GM19467 (cell line): ENCODE measurements at regions not wholly inside any gene's neighbourhood (a gene's known extent, or its start where the extent isn't known, plus 50 kb on each side); places are given as distances from the start of the nearest gene placed in this dataset.
A peak's percentile ranks its signal among the peaks of the same experiment; 100 is the strongest.

Experiments used
- ATAC-seq: cut with Tn5 transposase; IDR thresholded peaks from one replicate; pipeline ENCODE4 v1.9.1; 2021; ENCODE audit warnings: mild to moderate bottlenecking, moderate library complexity; ENCODE audit not compliant: unreplicated experiment

DNA sequence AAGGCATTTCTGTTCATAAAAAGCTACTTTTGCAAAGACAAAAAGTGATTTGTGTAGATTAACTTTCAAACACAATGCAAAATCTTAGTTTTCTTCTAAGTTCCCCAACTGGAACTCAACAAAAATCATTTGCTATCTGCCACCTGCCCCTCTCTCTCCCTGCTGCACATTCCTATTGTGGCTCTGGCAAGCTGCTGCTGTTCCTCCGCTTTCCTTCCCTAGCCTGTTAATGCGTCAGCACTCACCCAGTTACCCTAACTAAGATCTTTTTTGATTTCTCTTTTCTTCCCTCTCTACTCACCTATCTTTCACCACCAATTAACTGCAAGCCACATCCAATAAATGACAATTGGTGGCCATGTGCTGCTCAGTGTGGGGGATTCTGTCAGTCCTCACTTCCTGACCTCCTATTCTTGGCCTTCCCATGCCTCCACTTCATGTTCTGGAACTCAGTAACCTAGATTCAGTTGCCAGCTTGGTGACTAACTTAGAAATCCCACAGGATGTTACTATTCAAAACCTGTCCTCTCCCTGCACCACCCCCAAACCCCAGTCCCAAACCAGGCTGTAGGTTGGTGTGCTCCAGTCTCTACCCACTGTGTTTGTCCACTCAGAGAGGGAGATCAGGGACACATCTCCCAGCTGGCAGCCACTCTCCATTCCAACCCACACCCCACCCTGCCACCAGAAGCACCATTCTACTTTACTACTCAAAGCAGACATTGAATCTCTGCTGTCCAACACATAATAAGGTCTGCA, 140.2 kb upstream of the CTTNBP2 start:
- ATAC-seq = no peak

DNA sequence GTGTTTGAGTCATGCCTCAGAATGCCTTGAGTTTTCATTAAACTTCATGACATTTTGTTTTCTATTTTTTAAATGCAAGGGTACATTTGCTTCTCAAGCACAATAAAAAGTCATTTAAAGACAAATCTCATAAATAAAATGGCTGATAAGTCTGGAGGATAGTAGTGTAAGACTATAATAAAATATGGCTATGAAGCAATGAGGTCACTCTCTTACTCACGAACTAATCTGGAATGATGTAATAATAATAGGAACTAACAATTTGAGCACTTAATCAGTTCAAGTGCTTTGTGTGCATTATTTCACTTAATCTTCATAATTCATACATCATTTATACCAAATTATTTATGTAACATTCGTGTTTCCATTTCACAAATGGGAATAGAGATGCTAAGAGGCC, 149.3 kb upstream of the CTTNBP2 start:
- no peak for ATAC-seq

DNA sequence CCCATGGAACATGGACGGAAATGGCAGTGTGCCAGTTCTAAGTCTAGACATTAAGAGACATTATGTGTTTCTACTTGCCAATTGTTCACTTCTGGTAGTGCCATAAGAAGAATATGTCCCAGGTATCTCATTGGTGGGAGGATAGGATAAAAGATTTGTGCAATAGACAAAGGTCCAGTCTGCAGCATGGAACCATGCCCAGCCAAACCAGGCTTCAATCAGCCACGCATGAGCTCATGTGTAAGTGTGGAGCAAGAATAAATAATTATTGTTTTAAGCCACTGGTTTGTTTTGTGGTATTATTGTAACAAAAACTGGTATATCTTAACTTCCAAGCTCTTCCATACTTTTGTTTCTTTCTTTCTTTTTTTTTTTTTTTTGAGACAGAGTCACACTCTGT, 153.6 kb upstream of the CTTNBP2 start:
- no peak for ATAC-seq

DNA sequence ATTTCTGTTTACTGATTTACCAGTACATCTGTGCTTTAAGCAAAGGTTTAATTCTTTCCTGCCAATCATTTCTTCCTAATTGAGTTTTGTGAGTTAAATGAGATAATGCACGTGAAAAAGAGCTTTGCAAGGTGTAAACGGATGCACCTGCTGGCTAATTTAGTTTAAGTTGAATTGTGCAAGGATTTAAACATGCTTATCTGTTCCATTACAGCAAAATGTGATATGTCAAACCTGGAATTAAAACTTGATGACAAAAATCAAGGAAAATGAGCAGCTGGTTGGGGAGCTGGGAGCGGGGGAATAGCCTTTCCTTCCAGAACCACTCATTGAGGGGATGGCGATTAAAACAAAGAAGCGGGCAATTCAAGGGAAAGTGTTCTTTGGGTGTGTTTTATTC, 155.0 kb upstream of the CTTNBP2 start:
- no peak for ATAC-seq

DNA sequence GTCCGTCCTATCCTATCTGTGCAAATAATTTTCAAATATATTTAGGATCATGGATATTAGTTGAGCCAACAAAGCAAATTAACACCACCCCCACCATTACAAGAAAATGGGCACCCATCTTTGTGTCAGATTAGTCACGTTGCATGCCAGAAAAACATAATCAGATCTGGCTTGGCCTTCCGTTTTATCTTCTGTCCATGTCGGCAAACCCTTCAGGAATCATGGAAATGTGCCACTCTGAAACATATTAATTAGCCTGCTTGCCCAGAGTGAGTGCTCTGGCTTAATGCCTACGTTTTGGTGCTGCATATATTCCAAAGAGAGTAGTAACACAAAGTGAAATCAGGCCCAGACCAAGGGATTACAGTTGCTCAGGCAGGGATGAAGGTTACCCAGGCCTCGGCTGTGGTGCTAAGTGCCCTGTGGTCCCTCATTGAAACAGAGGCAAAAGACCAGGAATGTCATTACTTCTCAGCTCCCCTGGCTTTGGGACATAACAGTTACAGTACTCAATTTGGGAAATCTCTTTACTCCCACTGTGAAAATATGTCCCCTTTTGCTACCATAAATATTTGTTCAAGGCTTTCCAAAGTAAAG, 154.0 kb upstream of the LSM8 start:
- ATAC-seq = no peak

DNA sequence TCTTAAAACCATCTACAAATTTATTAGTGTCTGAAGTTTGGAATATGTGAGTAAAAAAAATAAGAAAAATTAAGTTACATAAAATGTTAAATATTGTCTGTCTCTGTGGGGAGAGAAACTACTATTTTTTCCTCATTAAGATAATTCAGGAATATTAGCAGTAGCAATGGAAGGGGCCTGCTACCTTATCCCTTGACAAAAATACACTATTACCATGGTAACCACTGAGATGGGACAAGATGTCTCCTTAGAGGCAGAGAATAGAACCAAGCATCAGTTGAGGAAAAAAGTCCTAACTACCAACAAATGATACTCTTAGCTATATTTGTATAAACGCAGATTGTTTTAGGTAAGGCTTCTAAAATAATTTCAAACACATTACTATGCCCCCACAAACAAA, 150.7 kb upstream of the LSM8 start:
- ATAC-seq = no peak

DNA sequence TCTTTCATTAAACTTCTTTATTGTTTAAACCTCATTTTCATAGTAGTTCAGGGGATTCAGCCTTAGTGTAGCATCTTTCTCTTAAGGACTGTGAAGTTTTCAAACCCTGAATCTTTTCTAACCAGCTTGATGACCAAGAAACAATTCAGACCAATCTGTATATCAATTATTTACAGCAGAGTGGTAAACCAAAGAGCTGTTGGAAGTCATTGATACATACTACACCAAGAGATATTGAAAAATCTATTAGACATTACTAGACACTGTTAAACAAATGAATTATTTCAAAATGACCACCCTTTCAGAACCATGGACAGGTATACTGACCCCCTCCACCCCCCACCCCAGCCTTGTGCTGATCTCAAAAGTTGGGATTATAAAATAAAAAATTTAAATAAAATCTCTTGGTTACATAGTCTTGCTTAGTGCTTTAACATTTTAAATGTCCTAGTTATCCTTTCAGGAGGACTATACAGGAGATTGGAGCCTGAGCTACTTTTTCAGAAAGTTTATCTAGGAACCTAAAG, 143.9 kb upstream of the LSM8 start:
- ATAC-seq = no peak

DNA sequence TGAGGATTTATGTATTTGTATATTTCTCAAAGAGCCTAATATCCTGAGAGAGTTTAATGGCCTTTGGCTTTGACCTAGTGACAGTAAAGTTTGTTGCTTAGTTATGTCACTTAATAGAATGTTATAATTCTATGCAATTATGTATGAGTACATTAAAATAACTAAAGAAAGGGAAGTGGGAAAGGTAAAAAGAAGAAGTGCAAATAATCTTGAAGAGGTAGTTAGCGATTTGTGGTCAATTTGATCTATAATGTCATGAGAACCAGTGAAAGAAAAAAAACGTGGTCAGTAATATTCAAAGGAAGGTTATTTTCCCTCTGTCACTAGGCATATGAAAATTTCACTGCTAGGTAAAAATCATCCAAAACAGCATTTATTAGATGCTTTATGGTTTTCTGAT, 143.4 kb upstream of the LSM8 start:
- peak; percentile 57 for ATAC-seq

DNA sequence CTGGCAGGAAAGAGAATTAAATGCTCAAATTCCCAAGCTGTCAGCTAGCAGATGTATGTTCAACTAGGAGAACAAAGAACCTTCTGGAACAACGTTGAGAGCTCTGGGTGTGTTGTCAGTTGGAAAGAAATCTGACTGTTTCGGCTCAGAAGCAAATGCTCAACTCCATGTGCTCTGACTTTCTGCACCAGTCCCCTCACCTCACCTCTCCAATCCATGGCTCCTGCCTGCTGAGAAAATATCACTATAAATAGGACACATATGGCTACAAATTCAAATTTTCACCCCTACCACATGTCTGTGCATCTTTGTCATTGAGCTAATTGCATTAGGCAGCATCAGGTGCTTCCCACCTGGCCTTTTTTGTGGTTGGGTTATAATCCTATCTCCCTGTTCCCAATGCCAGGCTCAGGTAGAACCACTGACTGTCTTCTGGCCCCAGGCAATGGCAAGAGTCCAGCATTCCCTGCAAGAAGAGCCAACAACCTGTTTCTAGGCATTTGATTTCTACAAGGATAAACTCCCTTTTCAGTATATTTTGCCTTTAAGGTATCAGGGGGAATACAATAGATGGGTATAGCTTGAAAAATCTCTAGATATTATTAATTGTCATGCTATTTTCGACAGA, 142.6 kb upstream of the LSM8 start:
- ATAC-seq = no peak

DNA sequence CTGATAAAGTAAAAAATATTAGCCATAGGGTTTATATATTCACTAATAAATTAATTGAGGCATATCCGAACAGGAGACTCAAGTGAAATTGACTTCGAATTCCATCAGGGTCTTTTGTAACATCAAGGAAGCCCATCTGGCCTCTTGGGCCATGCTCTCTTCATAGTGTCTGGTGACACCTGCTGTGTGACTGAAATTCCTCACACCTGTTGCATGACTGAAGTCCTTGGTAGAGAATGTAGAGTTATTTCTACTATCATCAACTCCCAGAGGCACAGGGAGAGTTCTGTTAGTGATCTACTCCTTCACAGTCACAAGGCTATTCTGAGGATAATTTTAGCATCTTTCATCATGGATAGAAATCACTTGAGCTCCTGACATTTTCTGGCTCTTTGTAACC, 138.3 kb upstream of the LSM8 start:
- ATAC-seq = no peak

DNA sequence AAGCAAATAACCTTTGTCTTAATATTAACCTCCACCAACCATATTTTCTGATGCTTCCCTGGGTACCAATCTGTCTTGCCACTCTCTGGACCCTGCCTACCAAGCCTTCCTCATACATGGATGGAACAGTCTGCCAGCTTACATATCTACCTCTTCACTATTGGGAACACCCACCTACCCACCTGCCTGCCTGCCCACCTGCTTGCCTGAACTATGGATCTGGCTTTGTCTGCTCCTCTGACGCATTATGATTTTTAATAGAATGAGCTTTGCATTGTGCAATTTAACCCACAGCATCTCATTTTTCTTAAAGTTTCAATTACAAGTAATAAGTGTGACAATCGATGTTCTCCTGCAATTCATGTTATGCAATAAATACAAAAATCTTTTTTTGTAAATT, 137.9 kb upstream of the LSM8 start:
- ATAC-seq = no peak

DNA sequence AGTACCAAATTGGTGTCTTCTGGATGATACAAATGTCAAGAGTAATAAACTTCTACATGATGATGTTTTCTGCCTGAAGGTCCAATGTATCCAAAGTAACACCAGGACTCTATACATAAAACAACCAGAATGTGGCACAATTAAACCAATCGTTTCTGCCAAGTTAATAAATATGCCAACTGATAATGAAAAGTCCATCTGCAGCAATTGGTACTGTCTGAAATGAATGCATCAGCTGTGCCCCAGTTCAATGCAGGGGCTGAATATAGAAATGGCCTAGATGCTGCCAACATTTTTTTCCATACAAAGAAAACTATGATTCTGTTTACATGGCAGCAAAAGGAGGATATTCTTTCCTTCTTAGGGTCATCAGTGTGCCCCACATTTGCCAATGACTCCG, 137.2 kb upstream of the LSM8 start:
- ATAC-seq = no peak

DNA sequence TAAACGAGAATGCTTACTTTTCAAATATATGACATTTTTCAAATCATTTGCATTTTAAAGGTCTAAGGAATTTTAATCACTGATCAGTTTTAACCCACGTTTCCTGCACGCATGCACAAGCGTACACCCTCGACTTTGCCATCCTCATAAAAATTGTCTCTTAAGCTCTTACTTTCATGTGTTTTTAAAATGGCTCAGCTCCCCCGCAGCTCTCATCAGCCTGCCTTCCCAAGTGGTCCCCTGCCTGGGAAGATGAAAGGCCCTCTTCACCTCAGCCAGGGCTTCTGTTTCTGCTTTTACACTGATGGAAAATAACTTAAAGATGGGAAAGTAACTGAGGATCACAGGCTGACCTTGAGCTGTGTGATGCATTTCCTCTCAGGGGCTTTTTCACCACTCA, 131.6 kb upstream of the LSM8 start:
- no peak for ATAC-seq

DNA sequence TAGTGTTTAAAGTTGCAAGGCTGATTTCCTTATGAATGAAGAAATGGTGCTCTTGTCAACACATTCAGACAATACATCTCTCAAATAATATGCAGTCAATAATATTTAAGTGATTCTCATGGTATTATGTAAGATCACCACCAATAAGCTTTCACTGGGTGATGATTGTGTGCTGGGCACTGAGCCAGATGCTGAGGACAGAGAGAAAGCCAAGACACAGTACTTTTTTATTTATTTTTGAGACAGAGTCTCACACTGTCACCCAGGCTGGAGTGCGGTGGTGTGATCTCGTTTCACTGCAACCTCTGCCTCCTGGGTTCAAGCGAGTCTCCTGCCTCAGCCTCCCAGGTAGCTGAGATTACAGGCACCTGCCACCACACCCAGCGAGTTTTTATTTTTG, 130.6 kb upstream of the LSM8 start:
- no peak for ATAC-seq

DNA sequence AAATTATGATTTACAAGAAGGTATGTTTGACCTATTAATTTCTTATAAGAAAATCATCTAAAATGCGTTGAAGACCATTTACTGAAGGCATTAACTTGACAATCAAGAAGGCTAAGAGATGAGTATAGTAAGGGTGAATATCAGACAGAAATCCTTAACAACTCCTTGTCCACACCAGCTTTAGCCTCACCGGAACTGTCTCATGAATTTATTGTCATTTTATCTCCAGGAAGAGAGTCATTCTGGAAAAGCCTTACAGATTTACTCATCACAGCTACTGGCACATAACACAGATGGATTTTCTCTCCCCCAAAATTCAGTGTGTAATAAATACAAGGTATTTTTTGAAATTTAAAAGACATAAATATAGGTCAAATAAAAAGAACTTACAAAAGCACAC, 129.4 kb upstream of the LSM8 start:
- no peak for ATAC-seq

DNA sequence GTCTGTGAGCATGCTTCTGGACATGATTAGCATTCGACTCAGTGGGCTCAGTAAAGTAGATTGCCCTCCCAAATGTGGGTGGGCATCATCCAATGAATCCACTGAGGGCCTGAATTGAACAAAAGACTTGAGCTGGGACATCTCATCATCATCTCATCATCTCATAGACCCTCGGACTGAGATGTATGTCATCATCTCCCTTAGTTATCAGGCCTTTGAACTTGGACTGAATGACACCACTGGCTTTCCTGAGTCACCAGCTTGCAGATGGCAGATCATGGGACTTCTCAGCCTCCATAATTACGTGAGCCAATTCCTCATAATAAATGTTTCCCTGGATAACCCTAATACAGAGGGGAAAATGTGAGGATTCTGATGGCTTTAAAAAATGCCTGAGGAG, 128.3 kb upstream of the LSM8 start:
- ATAC-seq = no peak

DNA sequence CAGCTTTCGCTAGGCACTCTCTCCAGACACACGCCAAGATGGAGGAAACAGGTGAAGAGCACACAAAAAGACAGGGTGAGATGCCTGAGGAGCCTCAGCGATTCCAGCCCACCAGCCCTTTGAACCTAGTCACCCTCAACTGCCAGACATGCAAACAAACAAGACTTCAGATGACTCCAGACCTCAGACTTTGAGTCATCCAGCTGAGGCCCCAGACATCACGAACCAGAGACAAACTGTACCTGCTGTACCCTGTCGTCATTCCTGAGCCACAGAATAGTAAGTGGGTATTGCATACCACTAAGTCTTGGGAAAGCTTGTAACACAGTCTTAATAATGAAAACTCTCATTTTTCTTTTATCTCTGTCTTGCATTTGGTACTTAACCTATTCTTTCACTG, 126.6 kb upstream of the LSM8 start:
- ATAC-seq = no peak

DNA sequence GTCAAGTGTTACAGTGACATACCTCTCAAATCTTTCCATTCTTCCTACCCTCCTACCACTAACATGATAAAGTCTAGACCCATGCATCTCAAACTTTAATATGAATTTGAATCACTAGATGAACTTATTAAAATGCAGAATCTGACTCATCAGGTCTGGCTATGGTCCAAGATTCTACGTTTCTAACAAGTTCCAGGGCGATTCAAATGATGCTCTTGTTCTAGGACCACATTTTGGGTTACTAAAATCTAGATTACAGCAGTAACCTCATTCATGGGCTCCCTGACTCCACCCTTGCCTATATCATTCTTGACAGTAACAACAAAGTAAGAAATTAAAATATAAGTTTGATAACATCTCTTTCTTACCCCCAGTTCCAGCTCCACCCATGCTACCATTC, 124.8 kb upstream of the LSM8 start:
- ATAC-seq = no peak

DNA sequence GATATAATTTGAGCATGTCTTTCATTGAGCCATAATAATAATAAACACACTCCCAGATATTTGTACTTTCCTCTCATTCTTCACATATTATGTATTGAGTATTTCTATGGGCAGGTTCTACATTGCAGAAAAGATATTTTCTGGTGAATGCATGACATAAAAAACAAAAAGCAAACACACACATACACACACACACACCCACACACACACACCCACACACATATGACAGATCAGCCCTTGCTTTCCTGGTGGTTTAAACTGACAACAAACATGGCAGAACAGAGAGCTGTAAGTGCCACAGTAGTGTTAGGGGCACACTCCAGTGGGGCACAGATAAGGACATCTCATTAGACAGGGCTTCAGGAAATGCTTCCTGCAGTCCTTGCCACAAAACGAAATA, 123.3 kb upstream of the LSM8 start:
- ATAC-seq = no peak

DNA sequence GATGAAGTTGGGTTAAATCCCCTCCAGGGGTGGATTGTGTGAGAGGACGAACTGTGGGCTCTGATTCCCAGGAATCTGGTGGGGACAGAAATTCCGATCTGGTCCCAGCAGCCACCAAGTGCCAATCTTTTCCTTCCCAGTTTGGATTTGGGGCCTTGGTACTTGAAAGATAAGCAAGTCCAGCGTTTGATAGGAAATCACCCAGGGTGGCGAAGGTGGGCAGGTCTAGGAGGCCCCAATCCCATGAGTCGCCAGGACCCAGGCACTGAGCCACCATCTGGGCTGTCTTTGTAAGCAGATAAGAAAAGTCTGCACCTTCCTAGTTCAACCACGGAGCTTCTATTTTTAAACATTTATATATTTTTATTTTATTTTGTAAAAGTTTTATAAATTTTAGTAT, 122.6 kb upstream of the LSM8 start:
- no peak for ATAC-seq

DNA sequence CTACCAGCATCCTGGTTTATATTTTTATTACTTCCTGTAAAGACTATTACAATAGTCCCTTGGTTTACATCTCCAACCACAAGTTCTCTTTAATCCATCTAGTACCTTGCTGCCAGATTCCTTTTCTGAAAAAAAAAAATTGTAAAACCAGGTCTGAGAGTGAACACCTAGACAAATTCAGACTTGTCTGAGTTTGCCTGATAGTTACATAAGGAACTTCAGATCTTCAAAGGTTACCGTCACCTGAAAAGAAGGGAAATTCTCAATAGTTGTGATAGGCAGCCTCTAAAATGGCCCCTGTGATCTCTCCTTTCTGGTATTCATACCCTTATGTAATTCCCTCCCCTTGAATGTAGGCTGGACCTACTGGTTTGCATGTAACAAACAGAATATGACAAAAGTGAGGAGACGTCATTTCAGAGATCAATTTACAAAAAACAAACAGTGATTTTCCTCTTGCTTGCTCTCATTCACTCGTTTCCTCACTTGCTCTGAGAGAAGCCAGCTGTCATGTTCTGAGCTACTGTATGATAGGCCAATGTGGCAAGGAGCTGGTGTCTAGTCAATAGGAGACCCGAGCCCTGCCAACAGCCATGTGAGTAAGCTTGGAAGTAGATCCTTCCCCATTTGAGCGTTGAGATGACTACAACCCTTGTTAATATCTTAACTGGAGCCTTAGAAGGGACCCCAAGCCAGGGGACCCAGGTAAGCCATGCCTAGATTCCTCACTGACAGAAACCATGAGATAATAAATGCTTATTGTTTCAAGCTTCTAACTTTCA, 110.9 kb upstream of the LSM8 start:
- no peak for ATAC-seq

DNA sequence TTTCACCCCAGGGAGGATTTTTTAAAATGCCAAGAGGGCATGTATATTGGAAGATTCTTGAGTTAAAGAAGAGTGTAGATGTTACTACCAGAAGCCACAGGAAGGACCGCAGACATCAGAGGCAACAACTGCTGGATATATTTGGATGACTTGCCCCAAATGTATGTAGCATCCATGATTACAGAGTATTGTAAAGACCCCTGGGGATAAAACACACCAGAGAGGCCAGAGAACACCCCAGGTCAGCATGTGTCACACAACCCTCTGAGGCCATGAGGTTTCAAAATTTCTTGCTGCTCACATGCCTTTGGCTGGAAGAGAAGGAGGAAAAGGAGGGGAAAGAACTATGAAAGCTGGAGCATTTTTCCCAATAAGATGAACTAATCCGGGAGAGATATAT, 108.0 kb upstream of the LSM8 start:
- no peak for ATAC-seq
